ENCODE measurements at regions not wholly inside any gene's neighbourhood (a gene's known extent, or its start where the extent isn't known, plus 50 kb on each side); places are given as distances from the start of the nearest gene placed in this dataset.
"Not testable (repeated sequence)": the region's sequence is repeated elsewhere in the genome, so short reads cannot be mapped to it uniquely, and the experiment has no call there.

DNA sequence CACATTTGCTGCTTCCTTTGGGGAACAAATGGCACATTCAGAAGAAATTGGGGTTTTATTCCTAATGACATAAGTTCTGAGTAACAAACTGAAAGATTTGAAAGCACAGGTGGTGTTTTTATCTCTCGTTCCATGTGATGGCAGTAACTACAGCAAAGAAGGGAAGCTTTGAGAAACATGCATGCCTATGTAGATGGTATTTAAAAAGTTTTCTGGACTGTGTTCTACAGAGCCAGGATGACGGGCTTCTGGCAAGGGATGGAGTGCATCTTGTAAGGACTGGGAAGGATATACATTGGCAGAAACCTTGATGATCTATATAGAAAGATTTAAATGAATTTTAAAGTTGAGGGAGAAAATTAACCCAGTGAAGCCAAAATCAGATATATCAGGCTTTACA is 362.2 kb upstream of the ROPN1 start:
- in situ Hi-C loops (cut with MboI; ENCODE audit: low sequenced_read_pairs) = no loop called here

DNA sequence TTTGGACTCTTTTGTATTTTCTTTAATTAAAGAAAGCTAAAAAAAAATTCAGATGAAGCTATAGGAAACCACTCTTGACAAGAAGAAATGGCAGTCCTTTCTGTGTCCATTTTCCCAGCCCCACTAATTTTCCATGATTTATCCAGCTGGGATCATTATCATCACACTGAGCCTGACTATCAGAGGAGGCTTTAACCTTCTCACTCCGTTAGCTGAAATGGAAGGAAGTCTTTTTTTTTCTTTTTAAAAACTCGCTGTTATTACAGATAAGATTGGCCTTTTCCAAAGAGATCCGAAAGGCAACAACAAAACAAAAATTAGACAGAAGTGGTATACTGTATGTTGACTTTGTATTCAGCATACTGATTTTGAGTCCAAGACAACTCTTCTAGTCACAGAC is 366.2 kb upstream of the ROPN1 start:
- in situ Hi-C loops (cut with MboI; ENCODE audit: low sequenced_read_pairs) = no loop called here

DNA sequence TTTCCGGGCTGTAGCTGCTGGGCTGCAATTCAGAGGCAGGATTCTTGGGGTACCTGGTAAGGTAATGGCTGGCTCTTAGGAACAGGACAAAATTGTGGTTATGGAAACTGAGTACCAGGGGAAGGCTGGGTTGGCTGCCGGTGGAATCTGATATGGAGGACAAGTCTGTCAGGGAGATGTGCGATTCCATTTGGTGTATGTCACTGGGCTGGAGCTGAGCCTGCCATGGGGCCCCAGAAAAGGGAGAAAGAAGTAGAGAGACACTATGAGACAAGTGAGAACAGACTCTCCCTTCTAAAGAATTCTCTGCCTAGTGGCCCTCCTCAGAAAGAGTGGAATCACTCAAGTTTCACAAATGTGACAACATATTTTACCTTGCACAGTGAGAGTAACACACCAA is 368.2 kb upstream of the ROPN1 start:
- in situ Hi-C loops (cut with MboI; ENCODE audit: low sequenced_read_pairs) = no loop called here

DNA sequence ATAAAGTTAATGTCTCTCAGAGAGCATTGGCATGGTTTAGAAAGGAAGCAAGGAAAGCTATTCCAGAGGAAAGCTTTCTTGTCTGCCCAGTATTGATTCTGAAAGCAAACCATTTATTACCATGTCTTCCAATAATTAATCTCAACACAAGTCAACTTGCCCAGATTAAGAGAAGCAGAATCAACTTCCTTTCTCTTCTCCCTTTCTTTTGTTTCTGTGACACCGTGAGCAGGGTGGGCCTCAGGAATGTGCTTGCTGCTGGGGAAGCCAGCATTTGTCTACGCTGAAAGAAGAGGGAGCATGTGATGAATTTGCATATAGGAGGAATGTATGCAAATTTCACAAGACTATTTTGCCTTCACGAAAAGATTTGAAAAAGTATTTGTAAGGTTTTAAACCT is 368.6 kb upstream of the ROPN1 start:
- in situ Hi-C loops (cut with MboI; ENCODE audit: low sequenced_read_pairs) = no loop called here

DNA sequence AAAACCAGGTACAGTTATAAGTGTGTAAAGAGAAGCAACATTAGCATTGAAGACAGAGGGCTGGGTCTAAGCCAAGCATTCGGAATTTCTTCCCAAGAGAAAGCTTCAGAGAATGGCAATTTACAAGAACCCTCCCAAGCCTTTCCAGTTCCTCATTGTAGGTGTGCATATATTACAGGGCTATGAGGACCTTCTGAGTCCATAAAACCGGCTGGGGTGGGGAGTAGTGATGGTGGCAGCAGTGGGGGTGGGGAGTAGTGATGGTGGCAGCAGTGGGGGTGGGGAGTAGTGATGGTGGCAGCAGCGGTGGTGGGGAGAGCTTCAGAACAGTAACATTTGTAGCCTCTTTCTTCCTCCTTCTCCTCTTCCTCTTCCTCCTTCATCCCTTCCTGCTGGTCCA is 368.7 kb upstream of the UMPS start:
- in situ Hi-C loops (cut with MboI; ENCODE audit: low sequenced_read_pairs) = no loop called here

DNA sequence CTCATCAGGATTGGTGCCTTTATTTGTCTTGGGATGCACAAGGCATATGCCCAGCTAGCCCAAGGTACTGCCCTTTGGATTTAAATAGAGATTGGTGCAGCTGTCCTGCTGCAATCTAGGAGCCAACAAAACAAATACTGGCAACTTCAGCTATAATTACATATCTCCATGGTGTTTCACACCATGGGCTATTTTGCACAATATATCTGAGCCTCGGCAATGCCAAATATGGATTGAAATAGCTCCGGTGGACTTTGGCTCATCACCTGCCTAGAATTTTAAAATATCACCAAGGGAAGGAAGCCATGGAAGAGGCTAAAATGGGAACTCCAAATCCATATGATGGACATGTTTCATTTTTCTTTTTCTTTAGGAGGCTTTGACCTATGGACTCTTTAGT is 367.8 kb upstream of the UMPS start:
- in situ Hi-C loops (cut with MboI; ENCODE audit: low sequenced_read_pairs) = no loop called here

DNA sequence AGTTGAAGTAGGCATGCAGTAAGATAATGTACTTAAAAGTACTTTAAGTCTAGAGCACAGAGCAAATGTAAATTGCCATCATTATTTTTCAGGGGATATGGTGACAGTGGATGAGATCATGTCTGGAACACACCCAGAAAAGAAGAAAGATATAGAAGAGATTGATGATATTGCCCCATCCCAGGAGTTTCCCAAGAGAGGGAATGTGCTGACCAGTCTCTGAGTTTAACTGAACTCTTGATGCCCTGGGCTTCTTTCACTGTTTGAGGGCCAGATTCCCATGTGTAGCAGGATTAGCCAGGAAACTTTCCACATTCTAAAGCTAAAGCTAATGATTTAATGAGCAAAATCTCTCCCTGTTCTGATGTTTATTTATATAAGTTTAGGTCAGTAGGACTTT is 366.8 kb upstream of the UMPS start:
- in situ Hi-C loops (cut with MboI; ENCODE audit: low sequenced_read_pairs) = no loop called here

DNA sequence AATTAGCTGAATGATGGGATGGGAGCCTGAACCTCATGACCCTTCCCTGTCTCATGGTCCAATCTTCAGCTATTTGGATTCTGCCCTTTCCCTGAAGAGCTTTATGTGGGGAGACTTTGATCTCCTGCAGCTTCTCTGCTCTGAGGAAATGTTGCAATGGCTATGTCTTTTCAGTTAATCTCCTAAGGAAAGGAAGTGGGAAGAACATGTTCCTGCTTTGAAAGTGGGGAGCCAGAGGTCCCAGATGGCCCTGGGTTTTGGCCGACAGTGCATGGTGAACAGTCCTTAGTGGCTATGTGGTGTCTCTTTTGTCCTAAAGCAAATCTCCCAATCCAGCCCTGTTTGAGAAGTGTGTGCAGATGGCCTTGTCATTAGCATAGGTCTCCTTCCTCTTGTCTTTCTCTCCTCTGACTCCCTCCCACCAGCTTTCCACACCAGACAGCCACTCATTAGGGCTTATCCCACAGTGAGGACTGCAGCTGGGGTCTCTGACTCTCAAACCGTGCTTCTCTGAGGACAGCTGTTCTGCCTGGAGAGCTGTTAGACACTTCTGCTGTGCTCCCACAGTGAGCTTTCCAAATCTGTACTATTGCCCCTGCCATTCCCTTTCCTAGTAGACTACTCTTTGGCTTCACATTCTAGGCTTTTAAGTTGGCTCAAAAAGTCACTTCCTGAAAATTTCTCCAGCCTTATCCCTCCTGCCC is 365.8 kb upstream of the UMPS start:
- in situ Hi-C loops (cut with MboI; ENCODE audit: low sequenced_read_pairs) = no loop called here

DNA sequence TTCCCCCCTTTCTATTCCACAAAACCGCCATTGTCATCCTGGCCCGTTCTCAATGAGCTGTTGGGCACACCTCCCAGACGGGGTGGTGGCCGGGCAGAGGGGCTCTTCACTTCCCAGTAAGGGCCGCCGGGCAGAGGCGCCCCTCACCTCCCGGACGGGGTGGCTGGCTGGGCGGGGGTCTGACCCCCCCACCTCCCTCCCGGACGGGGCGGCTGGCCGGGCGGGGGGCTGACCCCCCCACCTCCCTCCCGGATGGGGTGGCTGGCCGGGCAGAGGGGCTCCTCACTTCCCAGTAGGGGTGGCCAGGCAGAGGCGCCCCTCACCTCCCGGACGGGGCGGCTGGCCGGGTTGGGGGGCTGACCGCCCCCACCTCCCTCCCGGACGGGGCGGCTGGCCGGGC is 363.6 kb upstream of the UMPS start:
- in situ Hi-C loops (cut with MboI; ENCODE audit: low sequenced_read_pairs) = not testable (repeated sequence)

DNA sequence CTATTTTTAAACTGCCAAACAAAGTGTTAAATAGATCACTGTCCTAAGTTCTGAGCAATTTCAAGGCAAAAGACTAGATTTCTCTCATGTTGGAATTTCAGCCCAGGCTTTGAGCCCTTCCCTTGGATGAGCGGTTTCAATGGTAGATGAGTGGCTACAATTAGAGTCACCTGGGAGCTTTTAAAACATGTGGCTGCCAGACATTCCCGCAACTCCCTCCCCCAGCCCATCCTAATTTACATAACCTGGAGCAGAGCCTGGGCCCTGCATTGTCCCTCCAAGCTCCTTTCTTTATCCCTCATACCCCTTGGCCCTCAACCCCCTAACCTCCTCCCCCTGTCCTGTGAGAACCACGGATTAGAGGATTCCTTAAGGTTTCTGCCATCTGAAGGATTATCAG is 357.5 kb upstream of the UMPS start:
- in situ Hi-C loops (cut with MboI; ENCODE audit: low sequenced_read_pairs) = no loop called here

DNA sequence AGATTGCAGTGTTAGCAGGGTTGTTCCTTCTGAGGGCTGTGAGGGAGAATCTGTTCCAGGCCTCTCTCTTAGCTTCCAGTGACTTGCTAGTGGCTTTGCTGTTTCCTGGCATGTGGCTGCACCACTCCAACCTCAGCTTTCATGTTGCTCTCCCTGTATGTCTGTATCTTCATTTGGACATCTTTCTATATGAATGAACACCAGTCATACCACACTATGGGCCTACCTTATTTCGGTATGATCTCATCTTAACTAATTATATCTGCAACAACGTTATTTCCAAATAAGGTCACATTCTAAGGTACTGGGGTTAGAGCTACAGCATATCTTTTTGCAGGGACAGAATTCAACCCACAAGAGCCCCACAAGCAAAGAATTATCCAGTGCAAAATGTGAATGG is 356.7 kb upstream of the UMPS start:
- in situ Hi-C loops (cut with MboI; ENCODE audit: low sequenced_read_pairs) = no loop called here

DNA sequence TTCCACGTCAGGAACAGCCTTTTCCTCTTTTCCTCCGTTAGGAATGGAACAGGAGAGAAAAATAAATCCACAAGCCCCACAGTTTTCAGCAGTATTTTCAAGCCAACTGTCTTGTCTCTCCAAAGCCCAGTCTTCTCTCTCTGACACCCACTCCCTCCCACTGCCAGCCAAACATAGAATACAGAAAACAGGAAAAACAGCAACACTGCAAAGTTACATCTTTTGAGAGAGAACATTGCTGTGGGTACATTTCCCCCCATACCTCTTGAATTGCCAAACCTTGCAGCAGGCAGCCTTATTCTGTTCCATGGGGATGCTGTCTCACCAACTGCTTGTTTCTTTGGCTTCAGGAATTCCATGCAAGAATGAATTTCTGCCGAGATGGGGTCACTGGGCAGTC is 355.7 kb upstream of the UMPS start:
- in situ Hi-C loops (cut with MboI; ENCODE audit: low sequenced_read_pairs) = no loop called here

DNA sequence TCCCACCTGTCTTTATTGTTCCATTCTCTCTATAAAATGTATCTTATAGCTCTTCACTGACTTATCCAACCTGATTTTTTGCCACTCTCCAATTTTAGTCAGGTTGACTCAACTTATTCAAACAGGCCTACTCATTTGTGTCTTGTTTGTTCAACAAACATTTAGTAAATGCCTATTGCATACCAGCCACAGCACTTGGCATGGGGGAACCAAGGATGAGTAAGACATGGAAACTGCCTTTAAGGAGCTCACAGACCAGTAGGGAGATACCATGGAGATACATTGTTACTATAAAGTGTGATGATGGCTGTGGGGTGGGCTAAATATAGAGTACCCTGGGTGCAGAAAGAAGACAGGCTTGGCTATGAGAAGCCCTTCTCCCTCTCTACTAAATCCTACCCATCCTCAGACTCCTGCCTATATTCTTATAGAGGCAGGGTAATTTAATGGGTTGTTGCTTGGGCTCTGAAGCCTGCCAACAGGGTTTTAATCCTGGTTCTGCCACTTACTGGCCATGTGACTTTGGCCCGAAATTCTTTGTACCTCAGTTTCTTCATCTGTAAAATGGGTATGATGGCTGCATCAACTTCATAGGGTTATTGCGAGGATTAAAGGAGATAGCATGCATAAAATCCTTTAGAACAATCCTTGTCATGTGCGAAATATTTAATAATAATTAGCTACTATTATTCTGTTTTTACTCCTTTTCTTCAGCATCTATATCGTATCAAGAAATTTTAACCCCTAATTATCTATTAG is 348.5 kb upstream of the UMPS start:
- in situ Hi-C loops (cut with MboI; ENCODE audit: low sequenced_read_pairs) = no loop called here

DNA sequence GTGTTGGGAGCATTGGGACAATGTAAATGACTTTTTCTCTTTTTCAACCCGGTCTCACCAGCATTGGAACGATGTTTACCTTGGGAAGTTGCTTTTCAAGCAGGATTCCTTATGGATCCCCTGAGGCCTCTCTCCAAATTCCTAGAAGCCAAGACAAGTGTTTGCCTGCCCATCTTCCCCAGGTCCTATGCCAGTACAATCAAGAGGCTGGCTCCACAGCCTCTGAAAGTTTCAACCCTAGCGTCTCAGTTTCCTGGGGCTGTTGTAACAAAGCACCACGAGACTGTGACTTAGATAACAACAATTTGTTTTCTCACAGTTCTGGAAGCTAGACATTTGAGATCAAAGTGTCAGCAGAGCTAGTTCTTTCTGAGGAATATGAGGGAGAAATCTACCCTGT is 347.2 kb upstream of the UMPS start:
- in situ Hi-C loops (cut with MboI; ENCODE audit: low sequenced_read_pairs) = no loop called here

DNA sequence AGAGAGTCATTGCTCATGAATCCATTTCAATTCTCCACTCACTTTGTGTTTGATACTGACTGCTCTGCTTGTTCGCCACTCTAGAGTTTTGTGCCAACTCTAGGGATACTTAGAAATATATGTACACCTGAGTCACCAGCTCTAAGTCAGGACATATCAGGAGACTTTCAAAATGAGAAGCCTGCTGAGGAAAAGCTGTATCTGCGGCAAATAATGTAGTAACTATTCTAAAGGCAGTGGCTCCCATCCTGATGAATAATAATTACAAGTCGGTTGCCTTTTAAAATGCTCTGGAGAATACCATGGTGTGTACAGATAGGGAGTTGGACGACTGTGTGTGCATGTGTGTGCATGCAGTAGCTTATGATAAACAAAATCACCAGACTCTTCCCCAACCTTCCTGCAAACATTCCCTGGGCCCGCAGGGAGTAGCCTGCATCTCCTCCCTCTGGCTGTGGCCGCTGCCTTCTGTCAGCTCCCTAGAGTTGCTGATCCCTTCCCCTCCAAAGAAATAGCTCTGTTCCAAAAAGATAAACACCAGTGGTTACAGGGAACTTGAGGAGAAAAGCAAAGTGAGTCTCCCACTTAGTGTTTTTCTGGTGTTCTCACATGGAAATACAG is 346.3 kb upstream of the UMPS start:
- in situ Hi-C loops (cut with MboI; ENCODE audit: low sequenced_read_pairs) = no loop called here

DNA sequence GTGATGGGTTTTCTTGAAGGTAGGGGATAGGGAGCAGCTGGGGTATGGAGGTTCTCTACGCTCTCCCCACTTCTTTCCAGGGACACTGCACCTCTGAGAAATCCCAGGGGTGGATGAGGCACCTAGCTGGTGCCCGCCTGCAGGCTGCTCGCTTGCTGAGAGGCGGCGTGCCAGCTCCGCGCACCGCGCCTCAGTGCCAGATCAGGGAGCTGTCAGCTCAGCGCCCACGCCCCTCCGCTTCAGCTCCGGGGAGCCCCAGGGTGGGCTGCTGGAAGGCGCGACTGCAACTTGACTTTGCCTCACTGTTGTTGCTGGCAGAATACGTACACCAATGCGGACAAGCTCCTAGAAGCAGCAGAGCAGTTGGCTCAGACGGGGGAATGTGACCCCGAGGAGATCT is 345.7 kb upstream of the UMPS start:
- in situ Hi-C loops (cut with MboI; ENCODE audit: low sequenced_read_pairs) = no loop called here

DNA sequence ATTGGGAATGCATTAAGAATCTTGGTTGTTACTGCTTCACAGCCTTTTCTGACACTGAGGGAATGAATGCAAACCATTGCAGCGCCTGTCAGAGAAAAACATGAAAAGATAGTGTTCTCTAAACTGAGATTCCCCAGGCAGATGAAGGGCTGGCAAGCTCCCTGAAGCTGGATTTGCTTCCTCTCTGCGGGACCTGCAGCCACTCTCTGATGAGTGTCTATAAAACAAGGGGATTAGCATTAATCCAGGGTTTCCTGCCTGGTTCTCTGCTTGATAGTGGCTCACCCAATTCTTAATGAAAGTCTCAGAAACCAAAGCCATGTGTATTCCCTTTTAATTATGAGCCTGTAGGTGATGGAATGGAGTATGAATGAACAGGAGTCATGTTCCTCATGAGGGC is 344.3 kb upstream of the UMPS start:
- in situ Hi-C loops (cut with MboI; ENCODE audit: low sequenced_read_pairs) = no loop called here

DNA sequence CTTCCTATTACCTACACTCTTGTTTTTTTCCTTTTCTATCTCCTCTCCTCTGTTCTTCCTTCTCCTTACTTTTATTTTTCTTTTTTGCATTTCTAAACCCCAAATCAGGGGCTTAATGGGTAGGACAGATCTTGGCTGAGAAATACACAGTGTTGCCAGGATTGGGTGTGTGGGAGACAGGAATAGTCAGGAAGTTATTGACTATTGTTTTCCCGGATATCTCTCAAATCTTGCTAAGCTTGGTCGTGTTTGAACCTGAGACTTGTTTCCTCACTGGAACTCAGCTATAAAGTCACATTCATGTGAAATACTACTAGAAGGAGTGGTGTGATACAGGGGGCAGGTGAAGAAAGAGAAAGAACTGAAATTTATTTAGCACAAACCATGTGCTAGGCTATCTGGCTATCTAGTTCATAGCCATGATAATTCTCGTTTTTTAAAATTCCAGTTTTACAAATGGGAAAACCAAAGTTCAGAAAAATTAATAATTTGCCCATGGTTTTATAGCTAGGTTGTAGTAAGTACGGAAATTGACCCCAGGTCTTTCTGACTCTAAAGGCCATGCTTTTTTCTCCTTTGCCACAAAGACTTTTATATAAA is 343.2 kb upstream of the UMPS start:
- in situ Hi-C loops (cut with MboI; ENCODE audit: low sequenced_read_pairs) = no loop called here

DNA sequence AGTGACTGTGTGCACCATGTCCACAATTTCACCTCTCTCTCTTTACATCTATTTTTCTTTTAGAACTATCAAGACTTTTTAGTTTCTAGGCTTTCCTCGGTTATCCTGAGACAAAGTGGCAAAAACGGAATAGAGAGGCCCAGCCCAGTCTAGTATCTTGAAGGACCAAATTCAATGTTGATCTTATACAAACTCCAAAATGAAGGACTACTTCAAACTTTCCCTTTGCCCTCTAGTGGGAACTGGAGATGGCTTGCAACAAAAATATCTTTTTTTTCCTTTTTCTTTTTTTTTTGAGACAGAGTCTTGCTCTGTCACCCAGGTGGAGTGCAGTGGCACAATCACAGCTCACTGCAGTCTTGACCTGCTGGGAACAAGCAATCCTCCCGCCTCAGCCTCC is 338.5 kb upstream of the UMPS start:
- in situ Hi-C loops (cut with MboI; ENCODE audit: low sequenced_read_pairs) = no loop called here

DNA sequence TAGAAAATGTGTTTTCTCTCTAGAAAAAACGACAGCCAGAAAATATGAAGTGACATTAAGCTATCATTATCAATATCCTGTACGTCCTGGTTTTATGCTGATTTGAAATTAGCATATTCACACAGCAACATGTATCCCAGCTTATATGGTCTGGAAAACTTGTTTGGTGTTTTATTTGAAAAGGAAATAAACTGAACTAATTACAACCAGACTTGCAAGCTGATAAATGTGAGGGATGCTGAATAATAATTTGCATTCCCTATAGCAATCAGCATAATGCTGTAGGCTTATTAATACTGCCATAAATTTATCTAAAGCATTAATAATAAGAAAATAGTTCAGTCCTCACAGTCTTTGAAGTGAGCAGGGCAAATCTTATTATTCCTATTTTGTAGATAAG is 336.9 kb upstream of the UMPS start:
- in situ Hi-C loops (cut with MboI; ENCODE audit: low sequenced_read_pairs) = no loop called here

DNA sequence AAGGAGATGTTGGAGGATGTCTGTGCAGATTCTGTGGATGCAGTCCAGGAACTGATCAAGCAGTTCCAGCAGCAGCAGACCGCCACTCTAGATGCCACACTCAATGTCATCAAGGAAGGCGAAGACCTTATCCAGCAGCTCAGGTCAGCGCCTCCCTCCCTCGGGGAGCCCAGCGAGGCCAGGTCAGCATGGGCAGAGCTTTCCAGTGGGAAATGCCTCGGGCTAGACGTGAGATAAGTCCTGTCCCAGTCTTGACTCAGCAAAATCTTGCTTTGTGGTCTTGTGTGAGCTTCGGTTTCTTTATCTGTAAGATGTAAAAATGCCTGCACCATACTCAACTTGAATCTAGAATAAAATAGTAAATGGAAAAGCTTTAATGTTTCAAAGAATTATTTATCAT is 335.1 kb upstream of the UMPS start:
- in situ Hi-C loops (cut with MboI; ENCODE audit: low sequenced_read_pairs) = no loop called here

Data from HL-60/S4 (cell line).